SIG-M5 treated with dmso at 0.1 percent for 504 hours (cell line): ENCODE measurements at regions not wholly inside any gene's neighbourhood (a gene's known extent, or its start where the extent isn't known, plus 50 kb on each side); places are given as distances from the start of the nearest gene placed in this dataset.
"Not testable (repeated sequence)": the region's sequence is repeated elsewhere in the genome, so short reads cannot be mapped to it uniquely, and the experiment has no call there.

Experiments used
- DNase-seq: peaks from one replicate; lab custom pipeline; 2025; ENCODE audit not compliant: unreplicated experiment; lab: John Stamatoyannopoulos, UW

- no peak for DNase-seq
These were observed 100.6 kb upstream of the PNPLA4 start for GRCh38 chrX:8027827-8028226.

GRCh38 chrX:8025705-8026104 is 98.5 kb upstream of the PNPLA4 start:
- DNase-seq, result no peak

- DNase-seq, result no peak
These were observed 91.7 kb upstream of the PNPLA4 start for GRCh38 chrX:8018934-8019333.

GRCh38 chrX:8010105-8010504 is 82.9 kb upstream of the PNPLA4 start:
- DNase-seq, result no peak

GRCh38 chrX:8005678-8006347 is 78.6 kb upstream of the PNPLA4 start:
- no peak for DNase-seq

- no peak for DNase-seq
These were observed 76.1 kb upstream of the PNPLA4 start for GRCh38 chrX:8003147-8003883.

- DNase-seq, result no peak
These were observed 69.6 kb upstream of the PNPLA4 start for GRCh38 chrX:7996851-7997250.

GRCh38 chrX:7996414-7996813 is 69.2 kb upstream of the PNPLA4 start:
- DNase-seq, result peak; percentile 36

GRCh38 chrX:7993873-7994272 is 66.7 kb upstream of the PNPLA4 start:
- DNase-seq, result no peak

GRCh38 chrX:7988013-7988759 is 61.0 kb upstream of the PNPLA4 start:
- not testable (repeated sequence) for DNase-seq

GRCh38 chrX:7987160-7988012 is 60.2 kb upstream of the PNPLA4 start:
- DNase-seq, result peak; percentile 49

GRCh38 chrX:7986738-7987137 is 59.5 kb upstream of the PNPLA4 start:
- DNase-seq, result not testable (repeated sequence)

GRCh38 chrX:7985568-7985967 is 58.4 kb upstream of the PNPLA4 start:
- DNase-seq, result no peak

- DNase-seq, result no peak
These were observed 56.4 kb upstream of the PNPLA4 start for GRCh38 chrX:7983581-7983980.
